ENCODE measurements at regions not wholly inside any gene's neighbourhood (a gene's known extent, or its start where the extent isn't known, plus 50 kb on each side); places are given as distances from the start of the nearest gene placed in this dataset.

- ChIA-PET POLR2A (no interaction called here), CTCF (ENCODE audit: low intra/inter-chr PET ratio) (no interaction called here)
- Histone ChIP-seq H3K9me1 (ENCODE audit: control insufficient read depth, insufficient read depth, low read length) (no peaks in the 10 kb centered on the region), H3K27ac (ENCODE audit: extremely low read depth, low read depth, low read length) (no peak overlapping the region), H3K4me3 (no peak overlapping the region), H3K79me2 (ENCODE audit: control insufficient read depth, insufficient read depth, low read length) (no peaks in the 10 kb centered on the region), H3K27me3 (ENCODE audit: control insufficient read depth in 2 of 2, insufficient read depth in 2 of 2, low read length in 2 of 2) (no peaks in the 10 kb centered on the region), H3K36me3 (ENCODE audit: control insufficient read depth, insufficient read depth, low read length) (no peaks in the 10 kb centered on the region), H3K4me2 (ENCODE audit: insufficient read depth, low read length) (no peak overlapping the region), H2AFZ (ENCODE audit: low read depth, low read length) (no peak overlapping the region), H4K20me1 (replicated peaks; ENCODE audit: control insufficient read depth, insufficient read depth, low read length) (no peaks in the 10 kb centered on the region), H3K9me3 (replicated peaks; ENCODE audit: control insufficient read depth, insufficient read depth, low read depth, low read length) (no peaks in the 10 kb centered on the region), H3K9ac (ENCODE audit: insufficient read depth in 1 of 2, low read depth in 2 of 2, low read length in 2 of 2) (no peak overlapping the region), H3K4me1 (replicated peaks in 1 of 2; ENCODE audit: control insufficient read depth in 2 of 2, insufficient read depth in 2 of 2, low read length in 2 of 2) (no peaks in the 10 kb centered on the region)
- in situ Hi-C loops (cut with MboI) (no loop called here), intact Hi-C loops (cut with micrococcal nuclease) (no loop called here)
- no peak for ATAC-seq
- BruUV-seq (replicated peaks), result no TSS peak
- WGBS (ENCODE audit: insufficient coverage, low coverage, missing lambda C conversion rate), result 0% methylated on average over 3 of the region's 3 CpGs
- no peak for DNase-seq (ENCODE audit: extremely low read depth in 1 of 4, low spot score in 3 of 4)
- no peak for FAIRE-seq
- no peak for TF ChIP-seq ZNF274 (IDR thresholded peaks at IDR 0.05; ENCODE audit: borderline replicate concordance, low read depth, low read length)
- no peak for TF ChIP-seq ZNF444 (CRISPR knock-in tag; IDR thresholded peaks at IDR 0.05)
- TF ChIP-seq ATF4 (CRISPR knock-in tag; IDR thresholded peaks at IDR 0.05), result no peak
- TF ChIP-seq MNT (conservative IDR thresholded peaks at IDR 0.05), result no peak
- no peak for TF ChIP-seq ZNF324 (CRISPR knock-in tag; IDR thresholded peaks at IDR 0.05)
- TF ChIP-seq CTCFL (IDR thresholded peaks at IDR 0.05; ENCODE audit: borderline replicate concordance, insufficient read depth, low read depth, low read length, poor library complexity, severe bottlenecking), result no peak
- no peak for TF ChIP-seq CBX3 (IDR thresholded peaks at IDR 0.05; ENCODE audit: borderline replicate concordance in 1 of 2, low read length in 2 of 2)
- no peak for TF ChIP-seq CEBPB (tag; IDR thresholded peaks at IDR 0.05)
- TF ChIP-seq ZNF589 (CRISPR knock-in tag; IDR thresholded peaks at IDR 0.05; ENCODE audit: low read depth), result no peak
- no peak for TF ChIP-seq JUN (IDR thresholded peaks at IDR 0.05; ENCODE audit: borderline replicate concordance, low read depth, low read length)
- no peak for TF ChIP-seq JUN (CRISPR knock-in tag; IDR thresholded peaks at IDR 0.05; ENCODE audit: borderline replicate concordance)
- no peak for TF ChIP-seq ZNF3 (CRISPR knock-in tag; IDR thresholded peaks at IDR 0.05)
- TF ChIP-seq NR0B1 (IDR thresholded peaks at IDR 0.05; ENCODE audit: partially characterized antibody), result no peak
Measured at GRCh38 chr9:81312346-81312745, 377.0 kb downstream of the TLE1 start.
